H9 (cell line): ENCODE measurements at regions not wholly inside any gene's neighbourhood (a gene's known extent, or its start where the extent isn't known, plus 50 kb on each side); places are given as distances from the start of the nearest gene placed in this dataset.

Source experiments
- DNase-seq: peaks from one replicate; pipeline ENCODE4 v3.0.0-alpha.2; 2017
- H2AFZ ChIP-seq: one replicate; pipeline ENCODE4 v1.6.1; 2013; ENCODE audit warnings: mild to moderate bottlenecking, low read length, control low read depth, moderate library complexity
- H2AK5ac ChIP-seq: 2 replicates; pipeline ENCODE4 v1.6.1; 2013; ENCODE audit warnings: low read length, control low read depth, mixed read lengths; ENCODE audit not compliant: insufficient read length
- H2BK120ac ChIP-seq: one replicate; pipeline ENCODE4 v1.6.1; 2013; ENCODE audit warnings: low read depth, mild to moderate bottlenecking, low read length, control low read depth, inconsistent platforms; ENCODE audit not compliant: poor library complexity, severe bottlenecking
- H2BK12ac ChIP-seq: 2 replicates; pipeline ENCODE4 v1.6.1; 2013; ENCODE audit warnings: low read length, control low read depth, mixed read lengths, low read depth; ENCODE audit not compliant: insufficient read length
- H2BK15ac ChIP-seq: 2 replicates; pipeline ENCODE4 v1.6.1; 2013; ENCODE audit warnings: low read depth, low read length, control low read depth
- H2BK20ac ChIP-seq: one replicate; pipeline ENCODE4 v1.6.1; 2013; ENCODE audit warnings: low read depth, mild to moderate bottlenecking, low read length, control low read depth, inconsistent platforms; ENCODE audit not compliant: poor library complexity, severe bottlenecking
- H2BK5ac ChIP-seq: 2 replicates; pipeline ENCODE4 v1.6.1; 2013; ENCODE audit warnings: low read length, control low read depth, mixed read lengths; ENCODE audit not compliant: insufficient read length
- H3K14ac ChIP-seq: 2 replicates; pipeline ENCODE4 v1.6.1; 2013; ENCODE audit warnings: low read length, control low read depth; ENCODE audit not compliant: insufficient read depth
- H3K18ac ChIP-seq: 2 replicates; pipeline ENCODE4 v1.6.1; 2013; ENCODE audit warnings: low read depth, mild to moderate bottlenecking, mixed read lengths, low read length, control low read depth; ENCODE audit not compliant: insufficient read length
- H3K23ac ChIP-seq: 2 replicates; pipeline ENCODE4 v1.6.1; 2013; ENCODE audit warnings: low read length, control low read depth, mixed read lengths, low read depth; ENCODE audit not compliant: insufficient read length
- H3K23me2 ChIP-seq: 2 replicates; pipeline ENCODE4 v1.6.1; 2013; ENCODE audit warnings: low read depth, mild to moderate bottlenecking, mixed read lengths, low read length, control low read depth; ENCODE audit not compliant: insufficient read length, poor library complexity, severe bottlenecking
- H3K27ac ChIP-seq: 2 replicates; pipeline ENCODE4 v1.5.1; 2013; ENCODE audit warnings: low read length, control low read depth, mixed read lengths, low read depth; ENCODE audit not compliant: insufficient read length
- H3K27me3 ChIP-seq: 2 replicates; pipeline ENCODE4 v1.6.1; 2013; ENCODE audit warnings: low read length, control low read depth, inconsistent platforms; ENCODE audit not compliant: insufficient read depth
- H3K4ac ChIP-seq: 2 replicates; pipeline ENCODE4 v1.6.1; 2013; ENCODE audit warnings: low read depth, mild to moderate bottlenecking, control low read depth, inconsistent platforms, low read length, moderate library complexity
- H3K4me1 ChIP-seq: 2 replicates; pipeline ENCODE4 v1.6.1; 2013; ENCODE audit warnings: low read length, control low read depth, inconsistent platforms; ENCODE audit not compliant: insufficient read depth
- H3K4me2 ChIP-seq: 2 replicates; pipeline ENCODE4 v1.6.1; 2013; ENCODE audit warnings: low read length, control low read depth, mixed read lengths; ENCODE audit not compliant: insufficient read length, insufficient read depth
- H3K56ac ChIP-seq: 2 replicates; pipeline ENCODE4 v1.6.1; 2013; ENCODE audit warnings: low read depth, mild to moderate bottlenecking, mixed read lengths, low read length, control low read depth; ENCODE audit not compliant: insufficient read length
- H3K79me1 ChIP-seq: 2 replicates; pipeline ENCODE4 v1.6.1; 2013; ENCODE audit warnings: low read depth, mild to moderate bottlenecking, moderate library complexity, low read length, control low read depth, inconsistent platforms; ENCODE audit not compliant: insufficient read depth, poor library complexity, severe bottlenecking
- H3K79me2 ChIP-seq: 2 replicates; pipeline ENCODE4 v1.6.1; 2013; ENCODE audit warnings: low read length, control low read depth, inconsistent platforms; ENCODE audit not compliant: insufficient read depth
- H3K9ac ChIP-seq: 2 replicates; pipeline ENCODE4 v1.6.1; 2013; ENCODE audit warnings: low read length, control low read depth, mixed read lengths; ENCODE audit not compliant: insufficient read length; ENCODE audit errors: extremely low read depth
- H3K9me3 ChIP-seq: one replicate; pipeline ENCODE4 v1.6.1; 2013; ENCODE audit warnings: low read depth, low read length, inconsistent platforms; ENCODE audit not compliant: control insufficient read depth
- H3T11ph ChIP-seq: one replicate; pipeline ENCODE4 v1.6.1; 2013; ENCODE audit warnings: mild to moderate bottlenecking, low read length, control low read depth, inconsistent platforms
- H4K20me1 ChIP-seq: one replicate; pipeline ENCODE4 v1.6.1; 2013; ENCODE audit not compliant: control insufficient read depth, insufficient read length, insufficient read depth
- H4K5ac ChIP-seq: 2 replicates; pipeline ENCODE4 v1.6.1; 2013; ENCODE audit warnings: low read depth, mild to moderate bottlenecking, mixed read lengths, low read length, control low read depth; ENCODE audit not compliant: insufficient read length
- H4K8ac ChIP-seq: replicated peaks from 2 replicates; pipeline ENCODE4 v1.6.1; 2013; ENCODE audit warnings: low read length, control low read depth, mixed read lengths, low read depth; ENCODE audit not compliant: insufficient read length
- H4K91ac ChIP-seq: 2 replicates; pipeline ENCODE4 v1.6.1; 2013; ENCODE audit warnings: low read depth, mild to moderate bottlenecking, moderate library complexity, mixed read lengths, low read length, control low read depth; ENCODE audit not compliant: insufficient read length
- H3K27ac Mint-ChIP-seq, 3 experiments: 2 replicates in 2 of 3; 3 replicates in 1 of 3; pipeline ENCODE4 v1.8.0; 2020 to 2021; ENCODE audit warnings: mixed read lengths in 3 of 3, mild to moderate bottlenecking in 1 of 3, moderate library complexity in 1 of 3
- H3K27me3 Mint-ChIP-seq: 2 replicates; pipeline ENCODE4 v1.8.0; 2021; ENCODE audit warnings: low read depth, mild to moderate bottlenecking, moderate library complexity, mixed read lengths
- H3K36me3 Mint-ChIP-seq, 3 experiments: 2 replicates in 2 of 3; 3 replicates in 1 of 3; pipeline ENCODE4 v1.8.0; 2020 to 2021; ENCODE audit warnings: low read depth in 3 of 3, mixed read lengths in 3 of 3; ENCODE audit not compliant: insufficient read depth in 1 of 3
- H3K4me1 Mint-ChIP-seq, 2 experiments: 2 replicates each; pipeline ENCODE4 v1.8.0; 2020; ENCODE audit warnings: mixed read lengths in 2 of 2
- H3K4me3 Mint-ChIP-seq, 2 experiments: 2 replicates in 1 of 2; 3 replicates in 1 of 2; pipeline ENCODE4 v1.8.0; 2020 to 2021; ENCODE audit warnings: mild to moderate bottlenecking in 2 of 2, mixed read lengths in 2 of 2, moderate library complexity in 1 of 2
- H3K9me3 Mint-ChIP-seq, 2 experiments: 2 replicates in 1 of 2; 3 replicates in 1 of 2; pipeline ENCODE4 v1.8.0; 2020; ENCODE audit warnings: mild to moderate bottlenecking in 2 of 2, mixed read lengths in 2 of 2, moderate library complexity in 1 of 2
- CTCF ChIP-seq: fragments of 200-600 bp; sonication (generic); conservative IDR thresholded peaks from 3 replicates; pipeline ENCODE4 v1.8.0; 2021; ENCODE audit warnings: antibody characterized with exemption, mild to moderate bottlenecking
- WGBS: extraction: QIAGEN DNeasy Blood & Tissue Kit; methylation state at CpG from one replicate; pipeline ENCODE4 v1.1.7; 2013; ENCODE audit warnings: missing lambda C conversion rate, low lambda C conversion rate, mixed read lengths; ENCODE audit not compliant: insufficient read length; ENCODE audit errors: extremely low coverage; 5-methylcytosine and 5-hydroxymethylcytosine counted together

GRCh38 chrX:104316739-104317138 lies 62.0 kb upstream of the ESX1 start:
- Histone ChIP-seq H2BK20ac (no peak overlapping the region), H3K14ac (no peak overlapping the region), H2AK5ac (no peak overlapping the region), H3K4ac (no peak overlapping the region), H3K23ac (no peak overlapping the region), H3K9ac (no peak overlapping the region), H2BK15ac (no peak overlapping the region), H3K79me1 (no peaks in the 10 kb centered on the region), H3T11ph (no peak overlapping the region), H2BK12ac (no peak overlapping the region), H3K4me1 (no peaks in the 10 kb centered on the region; the same call in 1 of the 2 replicates), H3K27ac (no peak overlapping the region), H3K79me2 (no peaks in the 10 kb centered on the region), H3K4me2 (no peak overlapping the region), H4K8ac (no peak overlapping the region), H3K18ac (no peak overlapping the region), H3K23me2 (no peaks in the 10 kb centered on the region), H4K20me1 (no peaks in the 10 kb centered on the region), H3K27me3 (no peaks in the 10 kb centered on the region), H2BK5ac (no peak overlapping the region), H4K5ac (no peak overlapping the region), H3K9me3 (no peaks in the 10 kb centered on the region), H2AFZ (no peak overlapping the region), H2BK120ac (no peak overlapping the region), H4K91ac (no peak overlapping the region), H3K56ac (no peak overlapping the region)
- Mint-ChIP-seq H3K36me3 (no peaks in the 10 kb centered on the region), H3K27me3 (no peaks in the 10 kb centered on the region), H3K27ac (no peak overlapping the region; a peak in 1 of 7 replicates), H3K4me1 (peaks cover 22 to 29% of the 10 kb centered on the region in 2 experiments), H3K9me3 (peaks cover 0 to 62% of the 10 kb centered on the region in 2 experiments; a peak in 2 of 5 replicates), H3K4me3 (no peak overlapping the region)
- no CpG with 5 or more reads among the region's 3 CpGs for WGBS
- no peak for DNase-seq
- no peak for TF ChIP-seq CTCF
